Fibroblast of the aortic adventitia (primary cell): ENCODE measurements at regions not wholly inside any gene's neighbourhood (a gene's known extent, or its start where the extent isn't known, plus 50 kb on each side); places are given as distances from the start of the nearest gene placed in this dataset.

Source experiments
- DNase-seq: peaks from one replicate; pipeline ENCODE4 v3.0.0-alpha.2; 2010; ENCODE audit warnings: low read depth
- H3K4me3 ChIP-seq: 2 replicates; pipeline ENCODE4 v1.5.1; 2011; ENCODE audit warnings: low read depth, mild to moderate bottlenecking, control low read depth, low read length, moderate library complexity
- TF ChIP-seq, protein P1 (sequence below): IDR thresholded peaks from 2 replicates; pipeline ENCODE4 v1.5.1; 2011; ENCODE audit warnings: mild to moderate bottlenecking, low read length, control low read depth, inconsistent platforms; ENCODE audit not compliant: insufficient read depth

DNA sequence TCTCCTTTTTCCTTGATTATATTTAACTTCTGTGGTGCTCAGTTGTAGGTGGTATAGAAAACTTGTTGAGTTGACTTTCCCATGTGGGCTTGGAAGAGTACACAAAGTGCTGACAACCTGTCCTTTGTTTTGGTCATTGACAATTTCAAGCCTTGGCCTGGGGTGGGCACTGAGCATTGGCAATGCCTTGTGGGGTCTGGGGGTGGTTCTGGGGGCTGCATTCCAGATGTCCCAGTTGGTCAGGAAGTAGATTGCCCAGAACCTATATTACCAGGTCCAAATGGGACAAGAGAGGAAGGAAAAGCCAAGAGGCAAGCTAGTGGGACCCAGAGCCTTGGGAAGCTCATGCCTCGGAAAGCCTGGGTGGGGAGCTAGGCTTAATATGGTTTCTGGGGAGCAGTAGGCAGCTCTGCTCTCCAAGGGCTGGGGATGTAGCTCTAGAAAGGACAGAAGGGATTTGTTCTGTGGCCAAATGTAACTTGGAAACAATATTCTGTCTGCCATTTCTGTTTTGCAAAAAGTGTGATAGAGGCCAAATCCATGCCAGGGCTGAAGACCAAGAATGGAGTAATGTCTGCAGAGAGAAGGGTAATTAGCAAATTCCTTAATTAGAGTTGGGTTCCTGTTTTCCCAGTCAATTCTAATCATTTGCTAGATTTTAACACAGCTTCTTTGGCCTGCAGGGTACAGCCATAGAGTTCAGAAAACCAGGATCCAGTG is 87.4 kb downstream of the SLC4A3 start:
- TF ChIP-seq, protein P1, sequence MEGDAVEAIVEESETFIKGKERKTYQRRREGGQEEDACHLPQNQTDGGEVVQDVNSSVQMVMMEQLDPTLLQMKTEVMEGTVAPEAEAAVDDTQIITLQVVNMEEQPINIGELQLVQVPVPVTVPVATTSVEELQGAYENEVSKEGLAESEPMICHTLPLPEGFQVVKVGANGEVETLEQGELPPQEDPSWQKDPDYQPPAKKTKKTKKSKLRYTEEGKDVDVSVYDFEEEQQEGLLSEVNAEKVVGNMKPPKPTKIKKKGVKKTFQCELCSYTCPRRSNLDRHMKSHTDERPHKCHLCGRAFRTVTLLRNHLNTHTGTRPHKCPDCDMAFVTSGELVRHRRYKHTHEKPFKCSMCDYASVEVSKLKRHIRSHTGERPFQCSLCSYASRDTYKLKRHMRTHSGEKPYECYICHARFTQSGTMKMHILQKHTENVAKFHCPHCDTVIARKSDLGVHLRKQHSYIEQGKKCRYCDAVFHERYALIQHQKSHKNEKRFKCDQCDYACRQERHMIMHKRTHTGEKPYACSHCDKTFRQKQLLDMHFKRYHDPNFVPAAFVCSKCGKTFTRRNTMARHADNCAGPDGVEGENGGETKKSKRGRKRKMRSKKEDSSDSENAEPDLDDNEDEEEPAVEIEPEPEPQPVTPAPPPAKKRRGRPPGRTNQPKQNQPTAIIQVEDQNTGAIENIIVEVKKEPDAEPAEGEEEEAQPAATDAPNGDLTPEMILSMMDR: no peak
- H3K4me3 ChIP-seq: no peak overlapping the region
- no peak for DNase-seq

DNA sequence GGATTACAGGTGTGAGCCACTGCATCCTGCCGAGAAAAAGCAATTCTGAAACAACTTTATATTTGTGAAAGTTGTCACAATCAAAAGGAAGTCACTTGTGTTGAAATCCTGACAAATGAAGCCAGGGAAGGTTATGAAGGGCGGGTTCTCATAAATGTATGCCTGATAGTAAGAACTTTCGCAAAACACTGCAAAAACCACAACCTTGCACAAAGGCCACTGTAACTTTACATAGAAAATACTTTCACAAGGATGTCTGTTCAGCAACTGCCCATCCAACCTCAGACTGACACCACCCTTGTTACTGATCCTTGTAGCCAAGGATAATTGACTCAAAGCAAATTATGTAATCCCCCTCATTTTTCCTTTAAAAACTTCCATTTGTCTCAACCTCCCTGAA is 90.6 kb downstream of the SLC4A3 start:
- no peak for DNase-seq
- no peak overlapping the region for H3K4me3 ChIP-seq
- TF ChIP-seq, protein P1: no peak

DNA sequence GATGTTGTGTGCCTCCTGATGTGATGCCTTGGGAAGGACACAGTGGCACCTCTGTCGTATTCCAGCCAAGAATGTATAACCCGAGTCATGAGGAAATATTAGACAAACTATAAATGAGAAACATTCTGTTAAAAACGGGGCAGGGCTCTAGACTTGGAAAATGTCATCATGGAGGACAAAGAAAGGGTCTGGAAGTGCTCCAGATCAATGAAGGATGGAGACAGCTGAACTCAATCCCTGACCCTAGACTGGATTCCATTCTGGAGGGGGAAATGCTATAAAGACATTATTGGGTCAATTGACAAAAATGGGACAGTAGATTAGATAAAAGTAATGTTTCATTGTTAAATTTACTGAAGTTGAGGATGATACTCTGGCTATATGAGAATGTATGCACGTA is 92.1 kb downstream of the SLC4A3 start:
- TF ChIP-seq, protein P1: no peak
- no peak for DNase-seq
- no peak overlapping the region for H3K4me3 ChIP-seq

DNA sequence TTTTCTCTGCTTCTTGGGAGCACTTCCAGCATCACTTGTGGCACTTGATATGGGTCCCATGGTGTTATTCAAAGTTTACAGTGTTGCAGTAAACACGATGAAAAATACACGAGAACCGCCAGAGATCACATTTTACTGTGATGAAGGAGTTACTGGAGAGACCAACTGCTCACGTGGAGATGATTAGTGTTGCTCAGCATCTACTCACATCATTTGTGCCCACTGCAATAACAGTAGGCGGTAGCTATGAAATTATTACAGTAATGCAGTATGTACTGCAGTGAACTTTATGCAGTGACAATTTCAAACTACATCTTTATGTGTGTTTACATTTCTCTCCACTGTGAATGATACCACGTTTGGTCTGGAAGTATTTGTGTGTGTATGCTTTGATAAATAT is 93.5 kb downstream of the SLC4A3 start:
- H3K4me3 ChIP-seq: no peak overlapping the region
- DNase-seq: no peak
- TF ChIP-seq, protein P1: no peak

DNA sequence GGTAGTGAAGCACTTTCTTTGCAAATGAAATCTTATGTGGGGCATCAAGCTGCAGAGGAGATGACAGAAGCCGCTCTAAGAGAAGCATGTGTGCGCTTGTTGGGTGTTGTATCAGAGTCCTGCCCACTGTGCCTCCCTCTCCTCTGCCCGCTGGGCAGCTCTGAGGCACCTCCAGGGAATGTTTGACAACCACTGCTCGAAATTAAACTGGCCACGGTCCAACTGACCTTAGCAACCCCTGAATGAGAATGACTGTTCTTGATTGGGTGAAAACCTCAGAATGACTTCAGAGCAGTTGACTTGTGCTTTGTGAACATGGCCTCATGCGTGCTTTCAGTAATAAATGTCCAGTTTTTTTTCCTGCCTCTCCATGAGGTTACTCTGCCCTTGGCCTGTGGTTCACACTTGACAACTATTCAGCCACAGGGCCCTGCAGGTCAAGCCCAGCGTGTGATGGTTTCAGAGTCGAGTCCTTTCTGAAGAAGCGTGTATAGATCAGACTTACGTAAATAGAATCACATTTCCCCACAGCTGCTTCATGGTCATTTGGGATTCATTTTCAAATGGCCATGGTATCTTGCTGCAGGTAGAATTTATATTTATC is 94.9 kb downstream of the SLC4A3 start:
- no peak overlapping the region for H3K4me3 ChIP-seq
- TF ChIP-seq, protein P1: no peak
- no peak for DNase-seq

DNA sequence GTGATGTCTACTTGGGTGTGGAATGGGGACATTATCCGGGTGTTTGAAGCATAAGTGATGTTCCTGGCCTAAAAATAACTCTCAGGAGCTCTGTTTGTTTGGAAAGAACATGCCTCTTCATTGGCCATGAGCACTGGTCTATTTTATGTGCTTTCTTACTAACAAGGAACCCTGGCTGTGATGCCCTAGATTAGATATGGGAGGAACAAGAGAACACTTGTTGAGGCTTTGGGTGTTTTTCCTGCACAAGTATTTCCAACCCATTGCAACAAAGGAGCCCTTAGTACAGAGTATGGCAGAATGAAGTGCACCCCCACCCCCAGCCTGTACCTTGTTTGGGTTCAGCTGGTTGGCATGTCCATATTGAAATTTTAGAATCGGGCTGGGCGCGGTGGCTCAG is 95.9 kb downstream of the SLC4A3 start:
- H3K4me3 ChIP-seq: no peak overlapping the region
- no peak for DNase-seq
- TF ChIP-seq, protein P1: no peak
